ENCODE measurements at regions not wholly inside any gene's neighbourhood (a gene's known extent, or its start where the extent isn't known, plus 50 kb on each side); places are given as distances from the start of the nearest gene placed in this dataset.
"Not testable (repeated sequence)": the region's sequence is repeated elsewhere in the genome, so short reads cannot be mapped to it uniquely, and the experiment has no call there.

DNA sequence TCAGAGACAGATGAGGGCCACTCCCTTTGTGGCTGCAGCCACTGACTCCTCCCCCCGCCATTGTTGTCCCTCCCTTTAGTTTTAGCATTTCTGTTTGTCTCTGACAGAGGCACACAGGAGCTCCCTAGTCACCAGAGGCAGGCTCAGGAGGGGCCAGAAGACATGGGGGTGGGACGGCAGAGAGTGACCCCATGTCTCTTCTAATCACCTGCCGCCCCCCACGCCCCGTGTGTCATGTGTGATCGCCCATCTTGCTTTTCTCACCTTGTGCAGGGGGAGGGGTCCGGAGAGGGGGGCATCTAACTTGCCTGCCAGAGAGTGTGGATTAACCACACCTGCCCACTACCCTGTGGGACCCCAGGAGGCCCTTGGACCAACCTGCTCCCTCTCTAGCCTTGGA lies 246.7 kb upstream of the TP53TG3C start:
- not testable (repeated sequence) for H3K27ac ChIP-seq, DNase-seq

DNA sequence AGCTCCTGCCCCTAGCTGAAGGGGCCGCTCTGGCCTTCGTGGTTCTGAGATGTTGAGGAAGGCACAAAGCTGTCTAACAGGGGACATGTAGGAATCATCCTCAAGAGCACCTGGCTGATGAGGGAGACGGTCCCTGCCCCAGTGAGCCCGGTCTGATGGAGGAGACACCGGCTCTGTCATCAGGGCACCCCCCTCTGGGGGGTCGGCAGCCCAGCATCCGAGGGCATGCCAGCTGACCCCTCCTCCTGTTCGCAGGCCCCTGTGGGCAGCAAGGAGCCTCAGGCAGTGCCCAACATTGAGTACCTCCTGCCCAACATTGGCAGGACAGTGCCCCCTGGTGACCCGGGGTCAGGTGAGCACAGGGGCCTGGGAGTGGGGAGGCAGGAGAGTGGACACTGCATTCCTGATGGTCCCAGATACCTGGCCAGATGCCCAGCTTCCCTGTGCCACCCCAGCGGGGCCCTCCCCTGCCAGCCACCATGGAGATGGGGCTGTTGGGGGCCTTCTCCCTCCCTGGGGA lies 247.9 kb upstream of the TP53TG3C start:
- peak in 1 of 2 donors; percentile 1 for DNase-seq

More for the DNA sequence above, 246.7 kb upstream of the TP53TG3C start:
- WGBS, 2 donors = 78 to 83% methylated on average over 6 to 7 of the region's 7 CpGs
- H3K36me3 ChIP-seq; H3K4me3 ChIP-seq (replicated peaks in 1 of 3); intact Hi-C loops (cut with DNase I); H3K27me3 ChIP-seq; H3K4me1 ChIP-seq; H3K9me3 ChIP-seq: not testable (repeated sequence)

DNA sequence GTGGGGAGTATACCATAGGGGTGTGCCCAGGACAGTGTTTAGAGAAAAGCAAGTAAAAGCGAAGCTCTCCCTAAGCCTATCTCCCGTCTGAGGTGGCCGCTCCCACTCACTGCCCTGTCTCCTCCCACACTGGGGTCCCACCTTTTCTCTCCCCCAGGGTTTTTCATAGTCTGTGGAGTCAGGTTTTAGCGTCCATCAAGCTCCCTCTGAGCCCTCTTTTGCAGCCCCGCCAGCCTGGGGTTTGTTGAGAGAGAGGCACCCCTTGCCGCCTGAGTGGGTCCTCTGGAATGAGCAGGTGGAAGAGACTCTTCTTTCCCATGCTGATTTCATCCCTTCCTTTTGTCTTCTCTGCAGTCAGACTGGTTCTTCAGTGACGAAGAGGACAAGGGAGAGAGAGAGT lies 248.7 kb upstream of the TP53TG3C start:
- H3K36me3 ChIP-seq; H3K9me3 ChIP-seq; H3K27me3 ChIP-seq; H3K27ac ChIP-seq; DNase-seq; H3K4me3 ChIP-seq (replicated peaks in 1 of 3); H3K4me1 ChIP-seq; intact Hi-C loops (cut with DNase I): not testable (repeated sequence)
- WGBS, 2 donors = 80 to 85% methylated on average over 5 to 6 of the region's 7 CpGs

More for the DNA sequence above, 247.9 kb upstream of the TP53TG3C start:
- H3K9me3 ChIP-seq; intact Hi-C loops (cut with DNase I); H3K4me3 ChIP-seq (replicated peaks in 1 of 3); H3K36me3 ChIP-seq; H3K27me3 ChIP-seq; H3K4me1 ChIP-seq; H3K27ac ChIP-seq: not testable (repeated sequence)
- WGBS, 2 donors = 67 to 89% methylated on average over 1 to 6 of the region's 10 CpGs

DNA sequence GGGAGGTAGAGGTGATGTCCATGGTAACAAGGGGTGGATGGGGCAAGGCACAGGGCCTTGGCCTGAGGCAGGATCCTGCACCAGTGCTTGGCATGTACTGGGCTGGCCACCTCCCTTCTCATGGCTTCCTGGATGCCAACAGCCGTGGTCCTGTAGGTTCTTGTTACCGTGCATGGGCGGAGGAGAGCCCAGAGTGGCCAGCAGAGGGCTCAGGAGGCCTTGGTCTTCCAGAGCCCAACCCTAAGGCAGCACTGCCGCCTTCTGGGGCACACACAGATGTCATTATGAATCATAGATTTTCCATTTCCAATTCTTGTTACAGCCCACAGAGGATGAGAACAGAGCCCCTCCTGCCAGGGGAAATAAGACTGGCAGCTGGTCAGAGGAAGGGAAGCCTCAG lies 254.2 kb upstream of the TP53TG3C start:
- H3K27ac ChIP-seq; H3K9me3 ChIP-seq; H3K36me3 ChIP-seq; H3K27me3 ChIP-seq; intact Hi-C loops (cut with DNase I); H3K4me1 ChIP-seq; DNase-seq; H3K4me3 ChIP-seq (replicated peaks in 1 of 3): not testable (repeated sequence)
- no CpG with 5 or more reads among the region's 4 CpGs for WGBS, 2 donors

DNA sequence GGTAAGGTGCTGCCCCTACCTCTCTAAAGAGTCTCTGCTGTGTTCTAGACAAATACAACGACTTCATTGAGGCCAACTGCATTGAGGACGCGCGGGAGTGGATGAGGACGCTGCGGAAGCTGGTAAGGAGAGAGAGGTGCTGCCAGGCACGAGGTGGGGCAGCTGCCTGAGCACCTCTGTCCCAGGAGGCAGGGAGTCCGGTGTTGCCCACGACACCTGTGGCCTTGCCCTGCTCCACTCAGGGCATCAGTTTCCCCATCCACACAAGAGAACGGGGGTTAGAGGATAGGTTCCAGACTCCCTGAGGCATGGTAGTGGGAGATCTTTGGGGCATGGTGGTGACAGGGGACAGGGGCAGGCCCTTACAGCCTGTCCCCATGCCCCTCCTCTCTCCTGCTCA lies 256.1 kb upstream of the TP53TG3C start:
- H3K4me3 ChIP-seq (replicated peaks in 1 of 3); H3K27ac ChIP-seq; H3K9me3 ChIP-seq; DNase-seq; H3K36me3 ChIP-seq; H3K27me3 ChIP-seq; intact Hi-C loops (cut with DNase I); H3K4me1 ChIP-seq: not testable (repeated sequence)
- 77 to 82% methylated on average over 6 of the region's 10 CpGs for WGBS, 2 donors

DNA sequence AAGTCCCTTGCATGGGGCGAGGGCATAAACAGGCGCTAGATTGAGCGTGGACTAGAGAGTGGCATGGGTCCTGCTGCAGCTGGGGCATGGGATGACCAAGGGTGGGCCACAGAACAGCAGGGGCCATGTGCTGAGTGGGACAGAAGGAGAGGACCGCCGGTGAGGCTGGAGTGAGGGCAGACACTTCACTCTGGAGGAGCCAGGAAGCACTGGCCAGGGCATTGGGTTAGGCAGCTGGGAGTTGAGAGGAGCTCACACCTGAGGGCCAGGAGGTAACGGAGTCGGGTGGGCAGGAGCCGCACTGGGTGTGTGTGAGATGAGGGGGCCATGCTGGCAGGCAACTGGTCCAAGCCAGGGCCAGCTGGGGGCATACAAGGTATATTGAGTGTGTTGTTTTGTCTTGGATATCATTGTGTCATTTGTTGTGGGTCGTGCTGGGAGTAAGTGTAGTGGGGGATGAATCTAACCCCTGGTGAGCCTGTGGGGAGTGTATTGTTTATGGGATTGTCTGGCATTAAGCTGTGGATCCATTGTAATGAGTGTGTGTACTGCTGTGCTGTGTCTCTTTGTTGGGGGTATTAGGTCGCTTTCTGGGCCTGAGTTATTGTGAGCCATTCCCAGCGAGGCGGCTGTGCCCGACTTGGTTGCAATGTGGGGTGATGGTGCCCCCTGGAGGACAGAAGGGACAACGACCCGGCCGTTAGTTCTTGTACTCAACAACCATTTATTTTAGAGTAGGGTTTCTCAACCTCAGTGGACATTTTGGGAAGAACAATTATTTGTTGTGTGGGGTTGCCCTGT lies 256.5 kb upstream of the TP53TG3 start:
- H3K9me3 ChIP-seq; intact Hi-C loops (cut with DNase I); H3K27ac ChIP-seq; H3K36me3 ChIP-seq; DNase-seq; H3K27me3 ChIP-seq; H3K4me1 ChIP-seq; H3K4me3 ChIP-seq (replicated peaks in 1 of 3): not testable (repeated sequence)
- WGBS, 2 donors = 60 to 63% methylated on average over 14 of the region's 16 CpGs
- TF ChIP-seq, protein P1, sequence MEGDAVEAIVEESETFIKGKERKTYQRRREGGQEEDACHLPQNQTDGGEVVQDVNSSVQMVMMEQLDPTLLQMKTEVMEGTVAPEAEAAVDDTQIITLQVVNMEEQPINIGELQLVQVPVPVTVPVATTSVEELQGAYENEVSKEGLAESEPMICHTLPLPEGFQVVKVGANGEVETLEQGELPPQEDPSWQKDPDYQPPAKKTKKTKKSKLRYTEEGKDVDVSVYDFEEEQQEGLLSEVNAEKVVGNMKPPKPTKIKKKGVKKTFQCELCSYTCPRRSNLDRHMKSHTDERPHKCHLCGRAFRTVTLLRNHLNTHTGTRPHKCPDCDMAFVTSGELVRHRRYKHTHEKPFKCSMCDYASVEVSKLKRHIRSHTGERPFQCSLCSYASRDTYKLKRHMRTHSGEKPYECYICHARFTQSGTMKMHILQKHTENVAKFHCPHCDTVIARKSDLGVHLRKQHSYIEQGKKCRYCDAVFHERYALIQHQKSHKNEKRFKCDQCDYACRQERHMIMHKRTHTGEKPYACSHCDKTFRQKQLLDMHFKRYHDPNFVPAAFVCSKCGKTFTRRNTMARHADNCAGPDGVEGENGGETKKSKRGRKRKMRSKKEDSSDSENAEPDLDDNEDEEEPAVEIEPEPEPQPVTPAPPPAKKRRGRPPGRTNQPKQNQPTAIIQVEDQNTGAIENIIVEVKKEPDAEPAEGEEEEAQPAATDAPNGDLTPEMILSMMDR (IDR thresholded peaks at IDR 0.05) = peak in 1 of 6 experiments; percentile 11

DNA sequence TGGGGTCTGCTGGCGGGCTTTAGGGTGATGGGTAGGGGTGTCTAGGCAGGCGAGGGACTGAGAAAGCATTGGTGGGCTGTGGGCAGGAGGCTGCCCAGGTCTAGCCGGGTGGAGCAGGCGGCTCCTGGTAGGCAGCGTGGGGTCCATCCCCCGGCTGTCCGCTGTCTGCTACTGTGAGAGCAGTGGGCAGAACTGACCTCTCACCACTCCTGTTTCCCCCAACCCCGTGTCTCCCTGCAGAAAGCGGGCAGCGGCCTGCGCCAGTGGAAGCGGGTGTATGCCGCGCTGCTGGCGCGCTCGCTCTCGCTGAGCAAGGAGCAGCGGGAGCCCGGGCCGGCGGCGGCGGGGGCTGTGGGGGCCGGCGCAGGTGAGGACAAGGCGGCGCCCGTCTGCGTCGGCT lies 249.2 kb upstream of the TP53TG3 start:
- intact Hi-C loops (cut with DNase I); H3K4me3 ChIP-seq (replicated peaks in 1 of 3); H3K36me3 ChIP-seq; H3K27me3 ChIP-seq; DNase-seq; H3K9me3 ChIP-seq; H3K27ac ChIP-seq; H3K4me1 ChIP-seq: not testable (repeated sequence)
- no CpG with 5 or more reads among the region's 31 CpGs for WGBS, 2 donors

DNA sequence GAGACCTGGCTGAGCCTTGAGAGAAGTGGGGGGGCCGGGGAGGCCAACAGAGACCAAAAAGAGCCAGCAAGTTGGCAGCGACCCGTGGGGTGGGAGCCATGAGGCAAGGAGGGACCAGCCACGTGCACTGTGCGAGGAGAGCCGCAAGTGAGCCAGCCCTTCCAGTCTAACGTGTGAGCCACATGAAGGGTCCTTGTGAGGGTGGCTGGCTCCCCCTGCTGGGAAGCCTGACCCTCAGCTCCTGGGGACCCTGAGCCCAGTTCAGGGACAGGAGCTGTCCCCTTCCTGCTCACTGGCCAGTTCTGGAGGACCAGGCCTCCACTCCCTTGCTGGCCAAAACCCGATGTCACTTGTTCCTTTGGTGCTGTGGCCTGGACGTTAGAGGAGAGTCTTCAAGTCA lies 246.6 kb upstream of the TP53TG3 start:
- intact Hi-C loops (cut with DNase I); H3K27me3 ChIP-seq: not testable (repeated sequence)
- no CpG with 5 or more reads among the region's 9 CpGs for WGBS, 2 donors

DNA sequence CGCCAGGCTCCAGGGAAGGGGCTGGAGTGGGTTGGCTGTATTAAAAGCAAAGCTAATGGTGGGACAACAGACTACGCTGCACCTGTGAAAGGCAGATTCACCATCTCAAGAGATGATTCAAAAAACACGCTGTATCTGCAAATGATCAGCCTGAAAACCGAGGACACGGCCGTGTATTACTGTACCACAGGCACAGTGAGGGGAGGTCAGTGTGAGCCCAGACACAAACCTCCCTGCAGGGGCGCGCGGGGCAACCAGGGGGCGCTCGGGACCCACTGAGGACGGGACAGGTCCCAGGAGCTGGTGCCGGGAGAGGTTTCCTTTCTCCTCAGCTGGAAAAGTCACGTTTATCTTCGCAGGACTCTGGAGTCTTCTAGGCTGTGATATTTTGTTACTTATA lies 239.4 kb upstream of the TP53TG3 start:
- H3K4me1 ChIP-seq; H3K4me3 ChIP-seq (replicated peaks in 1 of 3); H3K27me3 ChIP-seq; DNase-seq; H3K9me3 ChIP-seq; H3K27ac ChIP-seq; intact Hi-C loops (cut with DNase I); H3K36me3 ChIP-seq: not testable (repeated sequence)
- WGBS, 2 donors = 37 to 56% methylated on average over 5 to 13 of the region's 15 CpGs

More for the DNA sequence above, 246.6 kb upstream of the TP53TG3 start:
- H3K4me3 ChIP-seq (replicated peaks in 1 of 3); H3K27ac ChIP-seq; H3K4me1 ChIP-seq; H3K36me3 ChIP-seq; DNase-seq; H3K9me3 ChIP-seq: not testable (repeated sequence)

DNA sequence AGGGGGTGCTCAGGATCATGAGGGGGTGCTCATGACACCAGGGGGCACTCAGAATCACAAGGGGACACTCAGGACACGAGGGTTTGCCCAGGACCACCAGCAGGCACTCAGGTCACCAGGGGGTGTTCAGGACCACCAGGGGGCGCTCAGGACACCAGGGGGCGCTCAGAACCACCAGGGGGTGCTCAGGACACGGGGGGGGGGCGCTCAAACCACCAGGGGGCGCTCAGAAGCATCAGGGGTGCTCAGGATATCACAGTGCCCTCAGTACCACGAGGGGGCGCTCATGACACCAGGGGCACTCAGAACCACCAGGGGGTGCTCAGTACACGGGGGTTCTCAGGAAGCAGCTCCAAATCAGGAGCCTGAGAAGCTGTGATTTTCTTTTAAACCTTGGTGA lies 221.8 kb upstream of the TP53TG3 start:
- H3K4me1 ChIP-seq; DNase-seq; H3K27ac ChIP-seq; H3K9me3 ChIP-seq; H3K27me3 ChIP-seq; H3K36me3 ChIP-seq; H3K4me3 ChIP-seq (replicated peaks in 1 of 3); intact Hi-C loops (cut with DNase I): not testable (repeated sequence)
- WGBS, 2 donors = no CpG with 5 or more reads among the region's 9 CpGs

DNA sequence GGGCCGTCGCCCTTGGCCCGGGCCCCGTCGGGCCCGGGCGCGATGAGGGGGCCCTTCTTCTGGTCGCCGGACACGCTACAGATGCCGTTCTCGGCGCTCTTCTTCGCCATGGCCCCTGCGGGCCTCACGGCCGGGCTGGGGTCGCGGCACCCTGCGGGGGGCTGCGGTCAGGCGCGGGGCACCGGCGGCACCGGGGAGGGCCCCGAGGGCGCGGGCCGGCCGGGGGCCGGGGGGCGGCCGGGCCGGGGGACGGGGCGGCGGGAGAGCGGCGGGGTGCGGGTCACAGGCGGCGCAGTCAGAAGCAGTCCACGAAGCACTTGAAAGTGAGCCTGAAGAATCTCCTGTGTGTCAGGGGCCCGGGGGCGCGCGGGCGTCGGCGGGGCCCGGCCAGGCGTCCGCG lies 209.4 kb upstream of the TP53TG3 start:
- intact Hi-C loops (cut with DNase I); DNase-seq; H3K27me3 ChIP-seq; H3K9me3 ChIP-seq; H3K36me3 ChIP-seq; H3K4me1 ChIP-seq; H3K4me3 ChIP-seq (replicated peaks in 1 of 3); H3K27ac ChIP-seq: not testable (repeated sequence)
- no CpG with 5 or more reads among the region's 56 CpGs for WGBS, 2 donors

DNA sequence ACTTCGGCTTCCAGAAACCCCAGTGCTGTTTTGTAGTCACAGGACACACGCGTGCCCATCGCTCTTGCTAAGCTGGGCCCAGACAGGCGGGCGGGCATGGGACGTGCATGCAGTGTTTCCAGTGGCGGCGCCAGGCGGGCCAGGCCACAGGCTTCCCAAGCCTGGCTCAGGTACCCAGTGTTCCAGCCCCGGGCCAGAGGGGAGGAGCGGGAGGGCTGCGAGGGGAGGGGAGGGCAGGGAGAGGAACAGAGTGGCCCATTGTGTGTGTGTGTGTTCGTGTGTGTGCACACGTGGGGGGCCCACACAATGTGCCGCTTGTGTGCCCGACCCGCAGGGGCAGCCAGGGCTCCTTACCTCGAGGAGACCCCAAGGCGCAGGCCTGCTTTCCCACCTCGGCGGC lies 208.6 kb upstream of the TP53TG3 start:
- H3K4me3 ChIP-seq (replicated peaks in 1 of 3); DNase-seq; H3K36me3 ChIP-seq; H3K4me1 ChIP-seq; H3K9me3 ChIP-seq; H3K27ac ChIP-seq; intact Hi-C loops (cut with DNase I); H3K27me3 ChIP-seq: not testable (repeated sequence)
- WGBS, 2 donors = no CpG with 5 or more reads among the region's 22 CpGs
